GM18498 (cell line): ENCODE measurements at regions not wholly inside any gene's neighbourhood (a gene's known extent, or its start where the extent isn't known, plus 50 kb on each side); places are given as distances from the start of the nearest gene placed in this dataset.

Experiments used
- ATAC-seq: cut with Tn5 transposase; IDR thresholded peaks from one replicate; pipeline ENCODE4 v1.9.1; 2021; ENCODE audit warnings: mild to moderate bottlenecking, moderate library complexity; ENCODE audit not compliant: unreplicated experiment

DNA sequence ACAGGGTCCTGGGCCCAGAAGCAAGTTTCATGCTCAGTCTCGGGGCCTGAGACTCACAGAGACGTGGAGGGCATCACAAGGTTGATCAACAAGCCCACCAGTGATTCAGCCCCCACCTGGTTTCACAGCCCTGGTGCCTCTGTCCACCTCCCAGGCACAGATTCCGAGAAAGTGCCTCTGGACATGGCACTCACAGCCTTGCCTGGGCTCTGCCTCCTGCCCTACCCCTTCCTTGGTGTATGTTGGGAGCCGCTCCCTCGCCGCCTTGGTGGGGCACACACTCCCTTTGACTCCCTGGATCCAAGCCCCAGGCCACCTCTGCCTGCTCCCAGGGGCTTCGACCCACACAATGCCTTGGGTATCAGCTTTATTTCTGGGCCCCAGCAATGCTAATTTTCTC, 200.8 kb upstream of the PPP2R2D start:
- no peak for ATAC-seq

GRCh38 chr10:131700506-131700905, 200.3 kb upstream of the PPP2R2D start:
- ATAC-seq, result no peak

- ATAC-seq, result no peak
These were observed 199.5 kb upstream of the PPP2R2D start for GRCh38 chr10:131701131-131701947.

DNA sequence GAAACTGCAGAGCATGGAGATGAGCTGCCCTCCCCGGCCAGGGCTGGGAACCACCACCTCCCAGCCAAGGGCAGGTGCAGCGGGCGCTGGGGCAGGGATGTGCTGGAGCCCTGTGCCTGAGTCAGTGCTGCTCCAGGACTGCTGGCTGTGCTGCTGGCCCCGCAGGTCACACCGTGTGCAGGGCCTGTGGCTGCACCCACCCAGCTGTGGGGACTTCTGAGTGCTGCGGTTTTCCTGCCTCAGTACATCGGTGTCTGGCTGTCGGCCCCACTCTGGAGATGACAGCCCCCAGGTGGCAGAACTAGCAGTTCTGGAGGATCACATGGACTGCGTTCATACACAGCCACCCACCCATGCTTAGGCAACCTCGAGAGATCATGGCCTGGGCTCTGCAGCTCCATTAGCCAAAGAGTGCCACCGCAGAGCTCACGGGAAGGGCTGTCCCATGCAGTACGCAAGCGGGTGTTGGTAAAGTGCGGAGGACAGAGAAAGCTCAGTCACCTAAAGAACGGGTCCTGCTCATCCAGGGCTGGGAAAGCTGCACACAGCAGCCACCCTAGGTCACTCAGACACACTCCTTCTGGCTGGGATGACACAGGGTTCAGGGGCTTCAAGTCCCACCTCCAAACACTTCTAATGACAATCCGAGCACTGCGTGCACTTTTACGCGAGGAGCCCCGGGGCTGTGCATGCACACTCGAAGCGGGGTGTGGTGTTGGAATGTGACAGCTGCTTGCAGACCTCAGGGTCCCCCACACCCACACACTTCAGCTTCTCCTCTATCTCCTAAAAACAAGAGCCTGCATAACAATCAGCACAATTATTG, 198.1 kb upstream of the PPP2R2D start:
- no peak for ATAC-seq

GRCh38 chr10:131703541-131703940, 197.3 kb upstream of the PPP2R2D start:
- ATAC-seq, result no peak

GRCh38 chr10:131703941-131704340, 196.9 kb upstream of the PPP2R2D start:
- no peak for ATAC-seq

GRCh38 chr10:131706476-131706875, 194.3 kb upstream of the PPP2R2D start:
- no peak for ATAC-seq

- ATAC-seq, result no peak
These were observed 193.9 kb upstream of the PPP2R2D start for GRCh38 chr10:131706952-131707351.

DNA sequence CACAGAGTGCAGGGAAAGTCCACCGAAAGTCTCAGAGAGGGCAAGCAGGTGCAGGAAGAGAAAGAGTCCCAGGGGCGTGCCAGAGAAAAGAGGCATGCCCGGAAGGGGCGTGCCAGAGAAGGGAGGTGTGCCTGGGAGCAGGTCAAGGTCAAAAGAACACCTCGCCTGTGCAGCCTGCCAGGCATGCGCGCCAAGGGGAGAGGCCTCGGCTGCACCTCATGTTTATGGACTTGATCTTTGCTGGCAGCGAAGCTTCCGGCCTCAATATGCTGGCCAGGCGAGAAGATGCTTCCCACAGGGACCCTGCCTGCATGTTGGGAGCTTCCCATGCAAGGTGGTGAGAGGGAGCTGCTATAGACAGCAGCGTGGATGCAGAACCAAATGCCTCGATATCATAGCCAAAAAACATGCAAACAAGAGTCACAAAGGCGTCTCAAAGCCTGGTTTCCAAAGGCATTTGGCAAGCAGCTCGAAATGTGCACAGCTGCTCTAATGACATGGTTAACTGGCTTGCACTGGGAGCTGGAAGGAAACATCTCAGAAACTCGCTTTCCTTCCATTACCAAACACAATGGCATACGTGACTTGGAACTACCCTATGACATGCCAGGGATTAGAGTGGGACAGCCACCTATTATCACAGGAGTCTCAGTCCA, 192.5 kb upstream of the PPP2R2D start:
- no peak for ATAC-seq

GRCh38 chr10:131710142-131710861, 190.5 kb upstream of the PPP2R2D start:
- no peak for ATAC-seq

DNA sequence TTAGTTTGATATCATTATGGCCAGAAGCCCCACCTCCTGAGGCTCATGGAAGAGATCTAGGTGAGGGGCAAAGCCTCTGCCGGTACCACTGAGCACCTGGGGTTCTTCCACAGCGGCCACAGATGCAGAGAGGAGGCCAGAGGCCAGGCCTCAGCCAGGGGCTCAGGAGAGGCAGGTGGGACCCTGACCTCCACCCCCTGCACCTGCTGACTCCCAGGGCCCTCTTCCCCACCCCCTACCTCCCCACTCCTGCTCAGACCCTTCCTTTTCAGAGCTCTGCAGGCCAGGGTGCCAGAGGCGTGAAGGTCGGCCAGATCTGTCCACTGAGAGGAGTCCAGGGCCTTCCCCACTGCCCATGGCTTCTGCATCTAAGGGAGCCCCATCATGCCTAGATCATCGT, 178.7 kb upstream of the PPP2R2D start:
- no peak for ATAC-seq

DNA sequence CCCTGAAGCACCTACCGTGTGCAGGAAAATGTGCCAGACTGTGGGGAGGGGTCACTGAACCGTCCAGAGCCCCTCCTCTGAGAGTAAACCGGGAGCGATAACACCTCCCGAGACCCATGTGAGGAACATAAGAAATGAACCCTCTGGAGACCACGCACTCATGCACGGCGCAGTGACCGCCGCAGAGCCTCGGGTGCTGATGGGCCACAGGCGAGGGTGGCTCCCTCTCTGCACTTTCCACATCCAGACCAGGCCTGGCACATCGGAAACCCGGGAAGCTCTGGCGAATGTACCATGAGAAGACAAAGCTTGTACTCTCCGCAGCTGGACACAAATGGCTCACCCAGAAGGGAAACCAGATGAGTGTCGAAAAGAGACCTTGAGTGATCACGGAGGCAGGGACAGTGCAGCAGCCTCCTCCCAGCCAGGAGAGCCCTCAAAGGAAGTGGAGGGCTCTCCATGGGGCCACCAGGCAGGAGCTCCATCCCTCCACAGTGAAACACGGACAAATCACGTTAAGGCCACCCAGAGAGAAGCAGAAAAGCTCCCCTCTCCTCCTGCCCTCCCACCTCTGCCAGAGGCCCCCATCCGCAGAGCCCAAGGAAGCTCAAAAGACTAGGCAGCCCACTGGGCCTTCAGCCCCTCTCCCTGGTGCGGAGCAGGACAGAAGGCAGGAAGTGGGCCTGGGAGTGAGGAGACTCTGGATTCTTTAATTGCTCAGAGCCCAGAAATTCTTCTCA, 178.1 kb upstream of the PPP2R2D start:
- no peak for ATAC-seq

GRCh38 chr10:131723297-131724168, 177.3 kb upstream of the PPP2R2D start:
- ATAC-seq, result no peak

GRCh38 chr10:131724169-131724545, 176.7 kb upstream of the PPP2R2D start:
- no peak for ATAC-seq

- ATAC-seq, result no peak
These were observed 175.8 kb upstream of the PPP2R2D start for GRCh38 chr10:131724891-131725580.

DNA sequence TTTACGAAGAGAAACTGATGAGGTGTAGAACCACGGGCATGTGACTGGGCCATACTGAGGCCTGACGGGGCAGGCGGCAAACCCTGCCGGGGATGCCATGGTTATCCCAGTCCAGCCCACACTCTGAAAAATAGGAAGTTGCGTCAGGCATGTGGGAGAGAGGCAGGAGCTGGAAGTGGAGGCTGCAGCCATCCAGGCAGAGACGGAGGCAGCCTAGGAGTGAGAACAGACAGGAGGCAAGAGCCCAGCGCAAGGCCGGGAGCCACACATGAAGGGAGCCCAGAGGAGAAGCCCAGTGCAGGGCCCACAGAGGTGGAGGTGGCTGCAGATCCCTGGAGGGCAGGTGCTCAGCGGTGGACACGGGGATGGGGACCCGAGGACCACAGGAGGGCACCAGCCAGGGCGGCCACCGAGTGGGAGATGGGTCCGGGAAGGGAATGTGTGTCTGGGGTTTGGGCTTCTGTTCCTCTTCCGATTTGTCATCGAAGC, 175.2 kb upstream of the PPP2R2D start:
- no peak for ATAC-seq

DNA sequence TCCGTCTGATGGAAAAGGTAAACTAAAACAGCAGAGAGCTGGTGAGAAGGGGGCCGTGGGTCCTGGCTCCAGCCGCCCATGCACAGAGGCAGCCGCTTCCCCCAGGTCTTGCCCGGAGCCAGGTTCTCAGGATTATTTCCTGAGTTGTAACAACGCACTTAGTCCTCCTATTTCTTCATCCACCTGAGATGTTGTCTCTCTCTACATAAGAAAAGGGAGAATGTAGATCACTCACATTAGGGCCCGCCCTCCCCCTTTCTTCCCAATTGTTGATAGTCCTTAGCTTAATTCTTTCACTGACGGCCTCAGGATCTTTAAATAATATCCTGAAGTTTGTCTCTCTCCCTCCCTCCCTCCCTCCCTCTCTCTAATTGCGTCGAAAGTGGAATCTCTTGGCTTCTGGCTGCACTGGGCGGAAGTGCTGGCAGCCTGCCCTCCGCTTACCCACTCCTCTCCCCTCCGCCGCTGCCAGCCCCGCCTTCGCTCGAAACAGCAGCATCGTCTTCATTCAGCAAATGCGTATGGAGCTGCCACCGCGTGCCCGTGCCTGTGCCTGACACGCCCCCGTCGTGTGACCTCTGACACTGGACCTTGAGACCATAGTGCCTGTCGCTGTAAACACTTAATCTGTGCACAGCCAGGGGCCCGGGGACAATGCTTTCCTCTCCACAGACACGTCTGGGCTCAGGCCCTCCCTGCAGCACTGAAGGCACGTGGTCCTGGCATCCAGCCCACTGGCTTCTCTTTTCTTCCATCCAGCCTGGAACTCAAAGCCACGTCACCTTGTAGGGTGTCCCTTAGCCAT, 174.5 kb upstream of the PPP2R2D start:
- no peak for ATAC-seq

DNA sequence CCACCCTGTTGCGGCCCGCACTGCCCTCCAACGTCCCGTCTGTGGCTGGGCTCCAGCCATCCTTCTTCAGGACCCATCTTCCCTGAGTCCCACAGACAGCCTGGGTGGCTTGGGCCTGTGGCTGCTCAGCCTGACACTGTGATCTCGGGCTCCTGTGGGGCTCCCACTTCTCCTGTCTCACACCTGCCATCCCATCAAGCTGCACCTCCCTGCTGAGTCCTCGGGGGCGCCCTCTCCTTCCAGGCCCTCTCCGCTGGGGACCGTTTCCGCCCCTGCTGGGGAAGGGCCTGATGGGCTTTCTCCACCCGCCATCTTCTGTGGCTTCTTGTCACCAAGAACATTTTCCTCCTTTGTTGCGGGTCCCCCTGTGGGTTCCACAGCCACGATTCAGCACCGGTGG, 173.8 kb upstream of the PPP2R2D start:
- ATAC-seq, result no peak
